H9 (cell line): ENCODE measurements at regions not wholly inside any gene's neighbourhood (a gene's known extent, or its start where the extent isn't known, plus 50 kb on each side); places are given as distances from the start of the nearest gene placed in this dataset.

Experiments
- DNase-seq: peaks from one replicate; pipeline ENCODE4 v3.0.0-alpha.2; 2017
- H2AFZ ChIP-seq: one replicate; pipeline ENCODE4 v1.6.1; 2013; ENCODE audit warnings: mild to moderate bottlenecking, low read length, control low read depth, moderate library complexity
- H2AK5ac ChIP-seq: 2 replicates; pipeline ENCODE4 v1.6.1; 2013; ENCODE audit warnings: low read length, control low read depth, mixed read lengths; ENCODE audit not compliant: insufficient read length
- H2BK120ac ChIP-seq: one replicate; pipeline ENCODE4 v1.6.1; 2013; ENCODE audit warnings: low read depth, mild to moderate bottlenecking, low read length, control low read depth, inconsistent platforms; ENCODE audit not compliant: poor library complexity, severe bottlenecking
- H2BK12ac ChIP-seq: 2 replicates; pipeline ENCODE4 v1.6.1; 2013; ENCODE audit warnings: low read length, control low read depth, mixed read lengths, low read depth; ENCODE audit not compliant: insufficient read length
- H2BK15ac ChIP-seq: 2 replicates; pipeline ENCODE4 v1.6.1; 2013; ENCODE audit warnings: low read depth, low read length, control low read depth
- H2BK20ac ChIP-seq: one replicate; pipeline ENCODE4 v1.6.1; 2013; ENCODE audit warnings: low read depth, mild to moderate bottlenecking, low read length, control low read depth, inconsistent platforms; ENCODE audit not compliant: poor library complexity, severe bottlenecking
- H2BK5ac ChIP-seq: 2 replicates; pipeline ENCODE4 v1.6.1; 2013; ENCODE audit warnings: low read length, control low read depth, mixed read lengths; ENCODE audit not compliant: insufficient read length
- H3K14ac ChIP-seq: 2 replicates; pipeline ENCODE4 v1.6.1; 2013; ENCODE audit warnings: low read length, control low read depth; ENCODE audit not compliant: insufficient read depth
- H3K18ac ChIP-seq: 2 replicates; pipeline ENCODE4 v1.6.1; 2013; ENCODE audit warnings: low read depth, mild to moderate bottlenecking, mixed read lengths, low read length, control low read depth; ENCODE audit not compliant: insufficient read length
- H3K23ac ChIP-seq: 2 replicates; pipeline ENCODE4 v1.6.1; 2013; ENCODE audit warnings: low read length, control low read depth, mixed read lengths, low read depth; ENCODE audit not compliant: insufficient read length
- H3K23me2 ChIP-seq: 2 replicates; pipeline ENCODE4 v1.6.1; 2013; ENCODE audit warnings: low read depth, mild to moderate bottlenecking, mixed read lengths, low read length, control low read depth; ENCODE audit not compliant: insufficient read length, poor library complexity, severe bottlenecking
- H3K27ac ChIP-seq: 2 replicates; pipeline ENCODE4 v1.5.1; 2013; ENCODE audit warnings: low read length, control low read depth, mixed read lengths, low read depth; ENCODE audit not compliant: insufficient read length
- H3K27me3 ChIP-seq: 2 replicates; pipeline ENCODE4 v1.6.1; 2013; ENCODE audit warnings: low read length, control low read depth, inconsistent platforms; ENCODE audit not compliant: insufficient read depth
- H3K4ac ChIP-seq: 2 replicates; pipeline ENCODE4 v1.6.1; 2013; ENCODE audit warnings: low read depth, mild to moderate bottlenecking, control low read depth, inconsistent platforms, low read length, moderate library complexity
- H3K4me1 ChIP-seq: 2 replicates; pipeline ENCODE4 v1.6.1; 2013; ENCODE audit warnings: low read length, control low read depth, inconsistent platforms; ENCODE audit not compliant: insufficient read depth
- H3K4me2 ChIP-seq: 2 replicates; pipeline ENCODE4 v1.6.1; 2013; ENCODE audit warnings: low read length, control low read depth, mixed read lengths; ENCODE audit not compliant: insufficient read length, insufficient read depth
- H3K56ac ChIP-seq: 2 replicates; pipeline ENCODE4 v1.6.1; 2013; ENCODE audit warnings: low read depth, mild to moderate bottlenecking, mixed read lengths, low read length, control low read depth; ENCODE audit not compliant: insufficient read length
- H3K79me1 ChIP-seq: 2 replicates; pipeline ENCODE4 v1.6.1; 2013; ENCODE audit warnings: low read depth, mild to moderate bottlenecking, moderate library complexity, low read length, control low read depth, inconsistent platforms; ENCODE audit not compliant: insufficient read depth, poor library complexity, severe bottlenecking
- H3K79me2 ChIP-seq: 2 replicates; pipeline ENCODE4 v1.6.1; 2013; ENCODE audit warnings: low read length, control low read depth, inconsistent platforms; ENCODE audit not compliant: insufficient read depth
- H3K9ac ChIP-seq: 2 replicates; pipeline ENCODE4 v1.6.1; 2013; ENCODE audit warnings: low read length, control low read depth, mixed read lengths; ENCODE audit not compliant: insufficient read length; ENCODE audit errors: extremely low read depth
- H3K9me3 ChIP-seq: one replicate; pipeline ENCODE4 v1.6.1; 2013; ENCODE audit warnings: low read depth, low read length, inconsistent platforms; ENCODE audit not compliant: control insufficient read depth
- H3T11ph ChIP-seq: one replicate; pipeline ENCODE4 v1.6.1; 2013; ENCODE audit warnings: mild to moderate bottlenecking, low read length, control low read depth, inconsistent platforms
- H4K20me1 ChIP-seq: one replicate; pipeline ENCODE4 v1.6.1; 2013; ENCODE audit not compliant: control insufficient read depth, insufficient read length, insufficient read depth
- H4K5ac ChIP-seq: 2 replicates; pipeline ENCODE4 v1.6.1; 2013; ENCODE audit warnings: low read depth, mild to moderate bottlenecking, mixed read lengths, low read length, control low read depth; ENCODE audit not compliant: insufficient read length
- H4K8ac ChIP-seq: replicated peaks from 2 replicates; pipeline ENCODE4 v1.6.1; 2013; ENCODE audit warnings: low read length, control low read depth, mixed read lengths, low read depth; ENCODE audit not compliant: insufficient read length
- H4K91ac ChIP-seq: 2 replicates; pipeline ENCODE4 v1.6.1; 2013; ENCODE audit warnings: low read depth, mild to moderate bottlenecking, moderate library complexity, mixed read lengths, low read length, control low read depth; ENCODE audit not compliant: insufficient read length
- H3K27ac Mint-ChIP-seq, 3 experiments: 2 replicates in 2 of 3; 3 replicates in 1 of 3; pipeline ENCODE4 v1.8.0; 2020 to 2021; ENCODE audit warnings: mixed read lengths in 3 of 3, mild to moderate bottlenecking in 1 of 3, moderate library complexity in 1 of 3
- H3K27me3 Mint-ChIP-seq: 2 replicates; pipeline ENCODE4 v1.8.0; 2021; ENCODE audit warnings: low read depth, mild to moderate bottlenecking, moderate library complexity, mixed read lengths
- H3K36me3 Mint-ChIP-seq, 3 experiments: 2 replicates in 2 of 3; 3 replicates in 1 of 3; pipeline ENCODE4 v1.8.0; 2020 to 2021; ENCODE audit warnings: low read depth in 3 of 3, mixed read lengths in 3 of 3; ENCODE audit not compliant: insufficient read depth in 1 of 3
- H3K4me1 Mint-ChIP-seq, 2 experiments: 2 replicates each; pipeline ENCODE4 v1.8.0; 2020; ENCODE audit warnings: mixed read lengths in 2 of 2
- H3K4me3 Mint-ChIP-seq, 2 experiments: 2 replicates in 1 of 2; 3 replicates in 1 of 2; pipeline ENCODE4 v1.8.0; 2020 to 2021; ENCODE audit warnings: mild to moderate bottlenecking in 2 of 2, mixed read lengths in 2 of 2, moderate library complexity in 1 of 2
- H3K9me3 Mint-ChIP-seq, 2 experiments: 2 replicates in 1 of 2; 3 replicates in 1 of 2; pipeline ENCODE4 v1.8.0; 2020; ENCODE audit warnings: mild to moderate bottlenecking in 2 of 2, mixed read lengths in 2 of 2, moderate library complexity in 1 of 2
- CTCF ChIP-seq: fragments of 200-600 bp; sonication (generic); conservative IDR thresholded peaks from 3 replicates; pipeline ENCODE4 v1.8.0; 2021; ENCODE audit warnings: antibody characterized with exemption, mild to moderate bottlenecking

GRCh38 chr10:114872519-114873087 is 51.0 kb downstream of the FHIP2A start:
- H4K91ac ChIP-seq, result no peak overlapping the region
- peaks cover 7% of the 10 kb centered on the region for H3K27me3 Mint-ChIP-seq
- no peak overlapping the region for H3K27ac Mint-ChIP-seq
- no peak overlapping the region for H3K4ac ChIP-seq
- no peaks in the 10 kb centered on the region for H4K20me1 ChIP-seq
- no peaks in the 10 kb centered on the region for H3K23me2 ChIP-seq
- H3K4me3 Mint-ChIP-seq, result no peak overlapping the region
- H3K9ac ChIP-seq, result no peak overlapping the region
- H2BK120ac ChIP-seq, result no peak overlapping the region
- no peak for DNase-seq
- no peak overlapping the region for H2BK12ac ChIP-seq
- H3K4me1 Mint-ChIP-seq, result peaks cover 7 to 9% of the 10 kb centered on the region in 2 experiments
- H3K4me2 ChIP-seq, result no peak overlapping the region
- no peak overlapping the region for H2BK5ac ChIP-seq
- H3K9me3 Mint-ChIP-seq, result no peaks in the 10 kb centered on the region
- H2BK20ac ChIP-seq, result no peak overlapping the region
- H2AFZ ChIP-seq, result no peak overlapping the region
- H3K9me3 ChIP-seq, result no peaks in the 10 kb centered on the region
- H3K27me3 ChIP-seq, result no peaks in the 10 kb centered on the region
- no peak overlapping the region for H3K27ac ChIP-seq
- no peak overlapping the region for H3T11ph ChIP-seq
- H3K79me2 ChIP-seq, result no peaks in the 10 kb centered on the region
- H2BK15ac ChIP-seq, result no peak overlapping the region
- no peak for TF ChIP-seq CTCF
- no peak overlapping the region for H3K23ac ChIP-seq
- H3K18ac ChIP-seq, result no peak overlapping the region
- H4K5ac ChIP-seq, result no peak overlapping the region
- no peak overlapping the region for H2AK5ac ChIP-seq
- no peaks in the 10 kb centered on the region for H3K79me1 ChIP-seq
- no peak overlapping the region for H4K8ac ChIP-seq
- H3K4me1 ChIP-seq, result no peaks in the 10 kb centered on the region
- H3K14ac ChIP-seq, result no peak overlapping the region
- H3K36me3 Mint-ChIP-seq, result no peaks in the 10 kb centered on the region
- no peak overlapping the region for H3K56ac ChIP-seq
